ENCODE measurements at regions not wholly inside any gene's neighbourhood (a gene's known extent, or its start where the extent isn't known, plus 50 kb on each side); places are given as distances from the start of the nearest gene placed in this dataset.
"Not testable (repeated sequence)": the region's sequence is repeated elsewhere in the genome, so short reads cannot be mapped to it uniquely, and the experiment has no call there.

- Mint-ChIP-seq H3K9me3 (peaks cover 10% of the 10 kb centered on the region), H3K27me3 (no peaks in the 10 kb centered on the region)
- no peak for ATAC-seq (replicated peaks; ENCODE audit: extremely low read depth, poor library complexity, severe bottlenecking)
These were observed 1207.6 kb downstream of the OTOL1 start for GRCh38 chr3:162704238-162704637.

GRCh38 chr3:162704799-162705385 is 1208.3 kb downstream of the OTOL1 start:
- ATAC-seq (replicated peaks; ENCODE audit: extremely low read depth, poor library complexity, severe bottlenecking), result no peak
- H3K27me3 Mint-ChIP-seq, result no peaks in the 10 kb centered on the region
- H3K36me3 Mint-ChIP-seq (ENCODE audit: insufficient read depth), result no peaks in the 10 kb centered on the region
- no peak overlapping the region for H3K27ac Mint-ChIP-seq (ENCODE audit: low read depth)
- no peak for DNase-seq (ENCODE audit: low spot score in 2 of 2)
- H3K9me3 Mint-ChIP-seq, result peaks cover 10% of the 10 kb centered on the region
- no peaks in the 10 kb centered on the region for H3K4me1 Mint-ChIP-seq
- H3K4me3 Mint-ChIP-seq, result no peak overlapping the region

More at GRCh38 chr3:162704238-162704637, 1207.6 kb downstream of the OTOL1 start:
- H3K27ac Mint-ChIP-seq (ENCODE audit: low read depth), result no peak overlapping the region
- H3K4me3 Mint-ChIP-seq, result no peak overlapping the region
- H3K4me1 Mint-ChIP-seq, result no peaks in the 10 kb centered on the region
- H3K36me3 Mint-ChIP-seq (ENCODE audit: insufficient read depth), result no peaks in the 10 kb centered on the region
- DNase-seq (ENCODE audit: low spot score in 2 of 2), result no peak

GRCh38 chr3:162708394-162708793 is 1211.8 kb downstream of the OTOL1 start:
- not testable (repeated sequence) for ATAC-seq (replicated peaks; ENCODE audit: extremely low read depth, poor library complexity, severe bottlenecking); H3K27me3 Mint-ChIP-seq

GRCh38 chr3:162708942-162709706 is 1212.5 kb downstream of the OTOL1 start:
- not testable (repeated sequence) for DNase-seq (ENCODE audit: low spot score in 2 of 2); H3K4me1 Mint-ChIP-seq; H3K27ac Mint-ChIP-seq (ENCODE audit: low read depth); H3K36me3 Mint-ChIP-seq (ENCODE audit: insufficient read depth); ATAC-seq (replicated peaks; ENCODE audit: extremely low read depth, poor library complexity, severe bottlenecking); H3K27me3 Mint-ChIP-seq; H3K4me3 Mint-ChIP-seq; H3K9me3 Mint-ChIP-seq

More at GRCh38 chr3:162708394-162708793, 1211.8 kb downstream of the OTOL1 start:
- H3K36me3 Mint-ChIP-seq (ENCODE audit: insufficient read depth); H3K4me3 Mint-ChIP-seq; H3K4me1 Mint-ChIP-seq; DNase-seq (ENCODE audit: low spot score in 2 of 2); H3K27ac Mint-ChIP-seq (ENCODE audit: low read depth); H3K9me3 Mint-ChIP-seq: not testable (repeated sequence)

GRCh38 chr3:162710332-162711112 is 1213.9 kb downstream of the OTOL1 start:
- Mint-ChIP-seq H3K4me3 (no peak overlapping the region), H3K27me3 (no peaks in the 10 kb centered on the region), H3K27ac (ENCODE audit: low read depth) (no peak overlapping the region), H3K9me3 (peaks cover 10% of the 10 kb centered on the region), H3K36me3 (ENCODE audit: insufficient read depth) (no peaks in the 10 kb centered on the region), H3K4me1 (no peaks in the 10 kb centered on the region)
- ATAC-seq (replicated peaks; ENCODE audit: extremely low read depth, poor library complexity, severe bottlenecking), result no peak
- DNase-seq (ENCODE audit: low spot score in 2 of 2), result no peak

- DNase-seq (ENCODE audit: low spot score in 2 of 2); H3K36me3 Mint-ChIP-seq (ENCODE audit: insufficient read depth); ATAC-seq (replicated peaks; ENCODE audit: extremely low read depth, poor library complexity, severe bottlenecking); H3K27me3 Mint-ChIP-seq; H3K9me3 Mint-ChIP-seq; H3K27ac Mint-ChIP-seq (ENCODE audit: low read depth); H3K4me1 Mint-ChIP-seq; H3K4me3 Mint-ChIP-seq: not testable (repeated sequence)
These were observed 1220.5 kb downstream of the OTOL1 start for GRCh38 chr3:162717074-162717473.

GRCh38 chr3:162718697-162719096 is 1222.1 kb downstream of the OTOL1 start:
- H3K4me1 Mint-ChIP-seq, result no peaks in the 10 kb centered on the region
- no peak overlapping the region for H3K4me3 Mint-ChIP-seq
- peaks cover 3% of the 10 kb centered on the region for H3K9me3 Mint-ChIP-seq
- ATAC-seq (replicated peaks; ENCODE audit: extremely low read depth, poor library complexity, severe bottlenecking) (no peak), DNase-seq (ENCODE audit: low spot score in 2 of 2) (no peak)
- no peaks in the 10 kb centered on the region for H3K36me3 Mint-ChIP-seq (ENCODE audit: insufficient read depth)
- no peak overlapping the region for H3K27ac Mint-ChIP-seq (ENCODE audit: low read depth)
- no peaks in the 10 kb centered on the region for H3K27me3 Mint-ChIP-seq

- no peak for ATAC-seq (replicated peaks; ENCODE audit: extremely low read depth, poor library complexity, severe bottlenecking)
- no peak for DNase-seq (ENCODE audit: low spot score in 2 of 2)
- Mint-ChIP-seq H3K27ac (ENCODE audit: low read depth) (no peak overlapping the region), H3K9me3 (peaks cover 3% of the 10 kb centered on the region), H3K27me3 (no peaks in the 10 kb centered on the region), H3K4me3 (no peak overlapping the region), H3K4me1 (no peaks in the 10 kb centered on the region), H3K36me3 (ENCODE audit: insufficient read depth) (no peaks in the 10 kb centered on the region)
These were observed 1223.2 kb downstream of the OTOL1 start for GRCh38 chr3:162719684-162720341.

GRCh38 chr3:162721736-162722135 is 1225.1 kb downstream of the OTOL1 start:
- Mint-ChIP-seq H3K36me3 (ENCODE audit: insufficient read depth) (no peaks in the 10 kb centered on the region), H3K27me3 (no peaks in the 10 kb centered on the region), H3K4me3 (no peak overlapping the region), H3K27ac (ENCODE audit: low read depth) (no peak overlapping the region), H3K9me3 (peaks cover 6% of the 10 kb centered on the region), H3K4me1 (no peaks in the 10 kb centered on the region)
- no peak for DNase-seq (ENCODE audit: low spot score in 2 of 2)
- ATAC-seq (replicated peaks; ENCODE audit: extremely low read depth, poor library complexity, severe bottlenecking), result no peak

- H3K27me3 Mint-ChIP-seq, result no peaks in the 10 kb centered on the region
- H3K36me3 Mint-ChIP-seq (ENCODE audit: insufficient read depth), result no peaks in the 10 kb centered on the region
- H3K9me3 Mint-ChIP-seq, result peaks cover 9% of the 10 kb centered on the region
- DNase-seq (ENCODE audit: low spot score in 2 of 2) (no peak), ATAC-seq (replicated peaks; ENCODE audit: extremely low read depth, poor library complexity, severe bottlenecking) (no peak)
- H3K4me1 Mint-ChIP-seq, result no peaks in the 10 kb centered on the region
- H3K4me3 Mint-ChIP-seq, result no peak overlapping the region
- H3K27ac Mint-ChIP-seq (ENCODE audit: low read depth), result no peak overlapping the region
These were observed 1225.7 kb downstream of the OTOL1 start for GRCh38 chr3:162722337-162722736.

GRCh38 chr3:162722796-162723195 is 1226.2 kb downstream of the OTOL1 start:
- not testable (repeated sequence) for ATAC-seq (replicated peaks; ENCODE audit: extremely low read depth, poor library complexity, severe bottlenecking); H3K27me3 Mint-ChIP-seq; DNase-seq (ENCODE audit: low spot score in 2 of 2); H3K9me3 Mint-ChIP-seq; H3K36me3 Mint-ChIP-seq (ENCODE audit: insufficient read depth); H3K4me3 Mint-ChIP-seq; H3K27ac Mint-ChIP-seq (ENCODE audit: low read depth); H3K4me1 Mint-ChIP-seq

- Mint-ChIP-seq H3K9me3 (peaks cover 25% of the 10 kb centered on the region), H3K27ac (ENCODE audit: low read depth) (no peak overlapping the region), H3K27me3 (no peaks in the 10 kb centered on the region), H3K4me1 (no peaks in the 10 kb centered on the region), H3K36me3 (ENCODE audit: insufficient read depth) (no peaks in the 10 kb centered on the region), H3K4me3 (no peak overlapping the region)
- DNase-seq (ENCODE audit: low spot score in 2 of 2) (no peak), ATAC-seq (replicated peaks; ENCODE audit: extremely low read depth, poor library complexity, severe bottlenecking) (no peak)
These were observed 1233.1 kb downstream of the OTOL1 start for GRCh38 chr3:162729686-162730085.
